ENCODE measurements at regions not wholly inside any gene's neighbourhood (a gene's known extent, or its start where the extent isn't known, plus 50 kb on each side); places are given as distances from the start of the nearest gene placed in this dataset.

DNA sequence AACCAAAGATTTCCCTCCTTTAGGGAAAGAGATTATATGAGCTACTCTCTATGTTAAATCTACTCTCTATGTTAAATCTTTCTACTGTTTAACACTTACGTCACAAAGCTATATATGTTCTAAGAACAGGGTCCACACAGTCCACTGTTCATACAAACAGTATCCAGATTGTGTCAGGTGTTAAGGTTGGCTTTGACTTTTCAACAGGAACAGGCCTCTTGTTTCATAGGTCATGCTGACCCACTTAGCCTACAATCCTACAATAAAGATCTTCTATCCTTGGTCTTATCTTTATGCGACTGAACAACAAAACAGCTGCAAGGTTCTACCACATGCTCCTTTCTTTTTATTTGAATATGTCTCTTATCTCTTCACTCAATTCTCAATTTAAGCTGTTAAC lies 134.9 kb downstream of the LTN1 start:
- no peaks in the 10 kb centered on the region for H3K79me2 ChIP-seq (ENCODE audit: control insufficient read depth, insufficient read depth, low read length)
- no peak for DNase-seq (ENCODE audit: low read depth, low spot score)
- H3K9me3 ChIP-seq (replicated peaks; ENCODE audit: control insufficient read depth, insufficient read depth, low read length), result no peaks in the 10 kb centered on the region
- no peak overlapping the region for H3K27ac ChIP-seq (ENCODE audit: insufficient read depth, low read depth, low read length)
- no peaks in the 10 kb centered on the region for H3K27me3 ChIP-seq (ENCODE audit: control insufficient read depth in 2 of 2, insufficient read depth in 2 of 2, low read length in 2 of 2)
- H3K36me3 ChIP-seq (ENCODE audit: control insufficient read depth in 2 of 2, extremely low read depth in 1 of 2, insufficient read depth in 2 of 2, low read length in 2 of 2), result no peaks in the 10 kb centered on the region
- dilution Hi-C loops (cut with MboI; ENCODE audit: extremely low pct_ligation_motif_present, low sequenced_read_pairs), result no loop called here
- no peaks in the 10 kb centered on the region for H3K9me1 ChIP-seq (replicated peaks; ENCODE audit: control insufficient read depth, extremely low read depth, insufficient read depth, low read length)
- POLR2A ChIA-PET, result no interaction called here
- no TSS peak for BruUV-seq (replicated peaks)
- H3K4me2 ChIP-seq (ENCODE audit: insufficient read depth, low read length), result no peak overlapping the region
- H2AFZ ChIP-seq (ENCODE audit: low read depth, low read length), result no peak overlapping the region
- no peak overlapping the region for H3K9ac ChIP-seq (replicated peaks; ENCODE audit: extremely low read depth, insufficient read depth, low read length)
- TF ChIP-seq GATA2 (IDR thresholded peaks at IDR 0.05; ENCODE audit: insufficient read depth, insufficient read length, low read depth, low read length), result no peak
- no peak for TF ChIP-seq JUN (IDR thresholded peaks at IDR 0.05; ENCODE audit: borderline replicate concordance, insufficient read depth, insufficient read length, low read depth)
- TF ChIP-seq FOS (IDR thresholded peaks at IDR 0.05; ENCODE audit: borderline replicate concordance, insufficient read depth, low read length), result no peak
- TF ChIP-seq, protein P1, sequence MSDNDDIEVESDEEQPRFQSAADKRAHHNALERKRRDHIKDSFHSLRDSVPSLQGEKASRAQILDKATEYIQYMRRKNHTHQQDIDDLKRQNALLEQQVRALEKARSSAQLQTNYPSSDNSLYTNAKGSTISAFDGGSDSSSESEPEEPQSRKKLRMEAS (IDR thresholded peaks at IDR 0.05; ENCODE audit: insufficient read depth, insufficient read length), result no peak
- TF ChIP-seq POLR2AphosphoS5 (IDR thresholded peaks at IDR 0.05; ENCODE audit: insufficient read depth, low read depth, low read length), result no peak
- TF ChIP-seq, protein P2, sequence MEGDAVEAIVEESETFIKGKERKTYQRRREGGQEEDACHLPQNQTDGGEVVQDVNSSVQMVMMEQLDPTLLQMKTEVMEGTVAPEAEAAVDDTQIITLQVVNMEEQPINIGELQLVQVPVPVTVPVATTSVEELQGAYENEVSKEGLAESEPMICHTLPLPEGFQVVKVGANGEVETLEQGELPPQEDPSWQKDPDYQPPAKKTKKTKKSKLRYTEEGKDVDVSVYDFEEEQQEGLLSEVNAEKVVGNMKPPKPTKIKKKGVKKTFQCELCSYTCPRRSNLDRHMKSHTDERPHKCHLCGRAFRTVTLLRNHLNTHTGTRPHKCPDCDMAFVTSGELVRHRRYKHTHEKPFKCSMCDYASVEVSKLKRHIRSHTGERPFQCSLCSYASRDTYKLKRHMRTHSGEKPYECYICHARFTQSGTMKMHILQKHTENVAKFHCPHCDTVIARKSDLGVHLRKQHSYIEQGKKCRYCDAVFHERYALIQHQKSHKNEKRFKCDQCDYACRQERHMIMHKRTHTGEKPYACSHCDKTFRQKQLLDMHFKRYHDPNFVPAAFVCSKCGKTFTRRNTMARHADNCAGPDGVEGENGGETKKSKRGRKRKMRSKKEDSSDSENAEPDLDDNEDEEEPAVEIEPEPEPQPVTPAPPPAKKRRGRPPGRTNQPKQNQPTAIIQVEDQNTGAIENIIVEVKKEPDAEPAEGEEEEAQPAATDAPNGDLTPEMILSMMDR (IDR thresholded peaks at IDR 0.05; ENCODE audit: extremely low read depth in 1 of 2, insufficient read depth in 1 of 2, low read depth in 1 of 2, low read length in 2 of 2), result no peak
- TF ChIP-seq POLR2A (IDR thresholded peaks at IDR 0.05; ENCODE audit: low read depth, low read length), result no peak
- no peak for TF ChIP-seq MYC (IDR thresholded peaks at IDR 0.05; ENCODE audit: low read depth, low read length)
- no peak for TF ChIP-seq EZH2 (IDR thresholded peaks at IDR 0.05; ENCODE audit: borderline replicate concordance, low read depth, low read length, severe bottlenecking)
- no peaks in the 10 kb centered on the region for H3K4me1 ChIP-seq (ENCODE audit: control insufficient read depth, extremely low read depth, insufficient read depth, low read length)
- FAIRE-seq, result no peak
- no peak overlapping the region for H3K4me3 ChIP-seq (replicated peaks in 1 of 3; ENCODE audit: insufficient read depth in 1 of 3, low read depth in 1 of 3, low read length in 3 of 3)
- H4K20me1 ChIP-seq (replicated peaks; ENCODE audit: control insufficient read depth, extremely low read depth, insufficient read depth, low read length), result no peaks in the 10 kb centered on the region
- intact Hi-C loops (cut with micrococcal nuclease), result no loop called here
- CTCF ChIA-PET, result interaction anchor here (0.7 to 0.9 kb wide), 2 partner anchors 25 to 74 kb away, joined by 3 read pairs; no protein-coding TSS in a partner anchor
